ENCODE measurements at regions not wholly inside any gene's neighbourhood (a gene's known extent, or its start where the extent isn't known, plus 50 kb on each side); places are given as distances from the start of the nearest gene placed in this dataset.

DNA sequence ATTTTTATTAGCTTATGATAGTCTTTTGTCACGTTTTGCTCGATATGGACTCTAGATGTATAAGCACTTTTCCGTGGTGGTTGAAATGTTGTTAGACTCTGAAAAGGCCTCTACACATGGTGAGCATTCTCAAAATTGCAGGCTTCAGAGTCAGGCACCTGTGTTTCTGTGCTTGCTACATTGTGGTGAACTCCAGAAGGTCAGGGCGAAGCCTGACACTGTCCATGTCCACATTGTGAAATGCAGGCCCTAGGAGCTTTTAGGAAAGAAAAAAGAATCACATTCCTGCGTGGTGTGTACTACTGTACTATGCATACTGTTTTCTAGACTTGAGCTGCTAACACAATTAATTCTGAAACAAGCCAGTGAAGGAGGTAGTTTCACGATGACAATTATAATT, 86.3 kb downstream of the HS3ST1 start:
- H3K36me3 ChIP-seq (ENCODE audit: control insufficient read depth in 1 of 2, insufficient read depth in 2 of 2, low read length in 2 of 2) = no peaks in the 10 kb centered on the region
- peak; percentile 76 to 81 for DNase-seq
- H3K79me2 ChIP-seq (ENCODE audit: control insufficient read depth, insufficient read depth, low read length, poor library complexity) = no peaks in the 10 kb centered on the region
- H3K27me3 ChIP-seq (ENCODE audit: insufficient read depth, low read length) = no peaks in the 10 kb centered on the region
- no peak overlapping the region for H4K12ac ChIP-seq (ENCODE audit: low read depth, low read length)
- H3K27ac ChIP-seq (ENCODE audit: low read depth, low read length) = peak overlapping the region; percentile 89
- no peak overlapping the region for H2BK5ac ChIP-seq (ENCODE audit: low read depth, low read length, poor library complexity)
- no peak overlapping the region for H3K18ac ChIP-seq (ENCODE audit: low read length)
- H3K4me1 ChIP-seq (ENCODE audit: control insufficient read depth in 1 of 2, insufficient read depth in 2 of 2, low read length in 2 of 2) = peaks cover 8 to 14% of the 10 kb centered on the region in 2 experiments
- WGBS (ENCODE audit: extremely low coverage, insufficient coverage, insufficient read length) = no CpG with 5 or more reads among the region's 6 CpGs
- H2BK120ac ChIP-seq (ENCODE audit: insufficient read depth, low read length, poor library complexity) = no peak overlapping the region
- no peak overlapping the region for H2AFZ ChIP-seq (ENCODE audit: insufficient read depth, low read length, poor library complexity)
- H4K8ac ChIP-seq (ENCODE audit: low read depth, low read length) = no peak overlapping the region
- H3K4ac ChIP-seq (ENCODE audit: low read depth, low read length) = no peak overlapping the region
- H3K9me3 ChIP-seq (ENCODE audit: insufficient read depth, low read depth, low read length) = no peaks in the 10 kb centered on the region
- H3K23ac ChIP-seq (ENCODE audit: low read length) = no peak overlapping the region
- H3K9ac ChIP-seq (ENCODE audit: low read length) = no peak overlapping the region
- no peak overlapping the region for H4K91ac ChIP-seq (ENCODE audit: low read depth, low read length)
- no peak overlapping the region for H3K4me3 ChIP-seq (ENCODE audit: low read depth, low read length)
- no peak overlapping the region for H2BK12ac ChIP-seq (ENCODE audit: low read length)
- no peak overlapping the region for H3K14ac ChIP-seq (ENCODE audit: low read length)
- H3K79me1 ChIP-seq (ENCODE audit: low read length) = peaks cover 5% of the 10 kb centered on the region
- H3K4me2 ChIP-seq (ENCODE audit: low read length) = peak overlapping the region; percentile 6
- no peak overlapping the region for H2AK5ac ChIP-seq (ENCODE audit: low read length)

GRCh38 chr4:11341337-11342043, 87.2 kb downstream of the HS3ST1 start:
- Histone ChIP-seq H3K18ac (ENCODE audit: low read length) (no peak overlapping the region), H2BK5ac (ENCODE audit: low read depth, low read length, poor library complexity) (peak overlapping the region; percentile 45), H3K79me1 (ENCODE audit: low read length) (peaks cover 5% of the 10 kb centered on the region), H3K4me2 (ENCODE audit: low read length) (no peak overlapping the region), H2BK12ac (ENCODE audit: low read length) (no peak overlapping the region), H3K9me3 (ENCODE audit: insufficient read depth, low read depth, low read length) (no peaks in the 10 kb centered on the region), H4K91ac (ENCODE audit: low read depth, low read length) (no peak overlapping the region), H3K9ac (ENCODE audit: low read length) (no peak overlapping the region), H4K12ac (ENCODE audit: low read depth, low read length) (no peak overlapping the region), H3K4me3 (ENCODE audit: low read depth, low read length) (no peak overlapping the region), H2BK120ac (ENCODE audit: insufficient read depth, low read length, poor library complexity) (no peak overlapping the region), H2AK5ac (ENCODE audit: low read length) (no peak overlapping the region), H4K8ac (ENCODE audit: low read depth, low read length) (no peak overlapping the region), H2AFZ (ENCODE audit: insufficient read depth, low read length, poor library complexity) (no peak overlapping the region), H3K27me3 (ENCODE audit: insufficient read depth, low read length) (no peaks in the 10 kb centered on the region), H3K14ac (ENCODE audit: low read length) (no peak overlapping the region), H3K79me2 (ENCODE audit: control insufficient read depth, insufficient read depth, low read length, poor library complexity) (no peaks in the 10 kb centered on the region), H3K4me1 (ENCODE audit: control insufficient read depth in 1 of 2, insufficient read depth in 2 of 2, low read length in 2 of 2) (peaks cover 8 to 14% of the 10 kb centered on the region in 2 experiments), H3K36me3 (ENCODE audit: control insufficient read depth in 1 of 2, insufficient read depth in 2 of 2, low read length in 2 of 2) (no peaks in the 10 kb centered on the region), H3K23ac (ENCODE audit: low read length) (no peak overlapping the region), H3K27ac (ENCODE audit: low read depth, low read length) (peak overlapping the region; percentile 21), H3K4ac (ENCODE audit: low read depth, low read length) (no peak overlapping the region)
- DNase-seq = no peak
- no CpG with 5 or more reads among the region's 6 CpGs for WGBS (ENCODE audit: extremely low coverage, insufficient coverage, insufficient read length)

GRCh38 chr4:11338956-11339782, 89.5 kb downstream of the HS3ST1 start:
- no peaks in the 10 kb centered on the region for H3K79me2 ChIP-seq (ENCODE audit: control insufficient read depth, insufficient read depth, low read length, poor library complexity)
- H3K79me1 ChIP-seq (ENCODE audit: low read length) = peaks cover 5% of the 10 kb centered on the region
- no peak overlapping the region for H2BK120ac ChIP-seq (ENCODE audit: insufficient read depth, low read length, poor library complexity)
- no peaks in the 10 kb centered on the region for H3K27me3 ChIP-seq (ENCODE audit: insufficient read depth, low read length)
- no peak overlapping the region for H4K91ac ChIP-seq (ENCODE audit: low read depth, low read length)
- DNase-seq = no peak
- H3K4me3 ChIP-seq (ENCODE audit: low read depth, low read length) = no peak overlapping the region
- no peak overlapping the region for H3K14ac ChIP-seq (ENCODE audit: low read length)
- no peak overlapping the region for H3K23ac ChIP-seq (ENCODE audit: low read length)
- H2AFZ ChIP-seq (ENCODE audit: insufficient read depth, low read length, poor library complexity) = no peak overlapping the region
- no peak overlapping the region for H3K9ac ChIP-seq (ENCODE audit: low read length)
- no peak overlapping the region for H3K4ac ChIP-seq (ENCODE audit: low read depth, low read length)
- no peak overlapping the region for H2BK5ac ChIP-seq (ENCODE audit: low read depth, low read length, poor library complexity)
- no CpG with 5 or more reads among the region's 5 CpGs for WGBS (ENCODE audit: extremely low coverage, insufficient coverage, insufficient read length)
- H3K36me3 ChIP-seq (ENCODE audit: control insufficient read depth in 1 of 2, insufficient read depth in 2 of 2, low read length in 2 of 2) = no peaks in the 10 kb centered on the region
- H4K12ac ChIP-seq (ENCODE audit: low read depth, low read length) = no peak overlapping the region
- H2BK12ac ChIP-seq (ENCODE audit: low read length) = no peak overlapping the region
- no peak overlapping the region for H3K27ac ChIP-seq (ENCODE audit: low read depth, low read length)
- H3K4me1 ChIP-seq (ENCODE audit: control insufficient read depth in 1 of 2, insufficient read depth in 2 of 2, low read length in 2 of 2) = peaks cover 8 to 14% of the 10 kb centered on the region in 2 experiments
- H3K9me3 ChIP-seq (ENCODE audit: insufficient read depth, low read depth, low read length) = no peaks in the 10 kb centered on the region
- no peak overlapping the region for H3K18ac ChIP-seq (ENCODE audit: low read length)
- H4K8ac ChIP-seq (ENCODE audit: low read depth, low read length) = no peak overlapping the region
- H2AK5ac ChIP-seq (ENCODE audit: low read length) = no peak overlapping the region
- H3K4me2 ChIP-seq (ENCODE audit: low read length) = no peak overlapping the region

- no peak overlapping the region for H3K14ac ChIP-seq (ENCODE audit: low read length)
- no peak overlapping the region for H3K27ac ChIP-seq (ENCODE audit: low read depth, low read length)
- no peak overlapping the region for H2AK5ac ChIP-seq (ENCODE audit: low read length)
- no peaks in the 10 kb centered on the region for H3K9me3 ChIP-seq (ENCODE audit: insufficient read depth, low read depth, low read length)
- H3K4me1 ChIP-seq (ENCODE audit: control insufficient read depth in 1 of 2, insufficient read depth in 2 of 2, low read length in 2 of 2) = peaks cover 0 to 3% of the 10 kb centered on the region in 2 experiments
- H4K8ac ChIP-seq (ENCODE audit: low read depth, low read length) = no peak overlapping the region
- no peak overlapping the region for H3K4me3 ChIP-seq (ENCODE audit: low read depth, low read length)
- H3K27me3 ChIP-seq (ENCODE audit: insufficient read depth, low read length) = no peaks in the 10 kb centered on the region
- no CpG with 5 or more reads among the region's 1 CpG for WGBS (ENCODE audit: extremely low coverage, insufficient coverage, insufficient read length)
- H3K36me3 ChIP-seq (ENCODE audit: control insufficient read depth in 1 of 2, insufficient read depth in 2 of 2, low read length in 2 of 2) = no peaks in the 10 kb centered on the region
- no peak overlapping the region for H3K18ac ChIP-seq (ENCODE audit: low read length)
- H4K91ac ChIP-seq (ENCODE audit: low read depth, low read length) = no peak overlapping the region
- H3K23ac ChIP-seq (ENCODE audit: low read length) = no peak overlapping the region
- H2AFZ ChIP-seq (ENCODE audit: insufficient read depth, low read length, poor library complexity) = no peak overlapping the region
- H3K4me2 ChIP-seq (ENCODE audit: low read length) = no peak overlapping the region
- H2BK5ac ChIP-seq (ENCODE audit: low read depth, low read length, poor library complexity) = no peak overlapping the region
- H3K4ac ChIP-seq (ENCODE audit: low read depth, low read length) = no peak overlapping the region
- H2BK12ac ChIP-seq (ENCODE audit: low read length) = no peak overlapping the region
- H4K12ac ChIP-seq (ENCODE audit: low read depth, low read length) = no peak overlapping the region
- no peaks in the 10 kb centered on the region for H3K79me2 ChIP-seq (ENCODE audit: control insufficient read depth, insufficient read depth, low read length, poor library complexity)
- no peak overlapping the region for H3K9ac ChIP-seq (ENCODE audit: low read length)
- H2BK120ac ChIP-seq (ENCODE audit: insufficient read depth, low read length, poor library complexity) = no peak overlapping the region
- no peaks in the 10 kb centered on the region for H3K79me1 ChIP-seq (ENCODE audit: low read length)
- no peak for DNase-seq
These were observed 91.4 kb downstream of the HS3ST1 start for GRCh38 chr4:11337287-11337686.
